B cell (primary cell): ENCODE measurements at regions not wholly inside any gene's neighbourhood (a gene's known extent, or its start where the extent isn't known, plus 50 kb on each side); places are given as distances from the start of the nearest gene placed in this dataset.

Experiments used
- ATAC-seq: fragments of 200-7000 bp; cut with Tn5 transposase; one replicate; pipeline ENCODE4 v1.10.0; 2021; ENCODE audit warnings: low read depth, mild to moderate bottlenecking, moderate number of reproducible peaks, moderate library complexity
- CTCF ChIA-PET: fragments of 350-600 bp; sonication (Branson Sonifier 250); formaldehyde crosslinking; loops from one replicate; lab custom pipeline; 2021; ENCODE audit warnings: antibody characterized with exemption, inconsistent platforms; lab: Charles Lee
- POLR2A ChIA-PET: fragments of 350-600 bp; sonication (Branson Sonifier 250); formaldehyde crosslinking; loops from one replicate; lab custom pipeline; 2021; ENCODE audit warnings: antibody characterized with exemption; lab: Charles Lee
- DNase-seq: peaks from one replicate; pipeline ENCODE4 v3.0.0; 2013
- H2AFZ ChIP-seq: 2 replicates; pipeline ENCODE4 v1.6.1; 2012; ENCODE audit warnings: mild to moderate bottlenecking, low read depth, low read length; ENCODE audit not compliant: insufficient read depth, poor library complexity, severe bottlenecking
- H3K27ac ChIP-seq, 2 donors: 1 replicate in 1 of 2; 2 replicates in 1 of 2; pipeline ENCODE4 v1.5.1; 2012 to 2013; ENCODE audit warnings: low read length in 2 of 2, mild to moderate bottlenecking in 2 of 2, moderate library complexity in 1 of 2
- H3K27me3 ChIP-seq, 4 experiments: fragments of 200-600 bp in 1 of 4; sonication (generic) in 1 of 4; replicated peaks in 1 of 4; 1 replicate in 2 of 4; 2 replicates in 2 of 4; pipeline versions ENCODE4 v1.6.1 to v1.7.0; 2013 to 2016; ENCODE audit warnings: low read length in 3 of 4, mild to moderate bottlenecking in 2 of 4, mixed read lengths in 1 of 4, moderate library complexity in 1 of 4; ENCODE audit not compliant: insufficient read depth in 4 of 4, control insufficient read depth in 3 of 4; ENCODE audit errors: control extremely low read depth in 1 of 4
- H3K36me3 ChIP-seq, 2 experiments: replicated peaks in 1 of 2; 1 replicate in 1 of 2; 2 replicates in 1 of 2; pipeline versions ENCODE4 v1.6.1 to v1.7.1; 2013; ENCODE audit warnings: low read length in 1 of 2; ENCODE audit not compliant: insufficient read depth in 2 of 2, control insufficient read depth in 1 of 2; ENCODE audit errors: control extremely low read depth in 1 of 2, extremely low read depth in 1 of 2
- H3K4me1 ChIP-seq, 2 donors: fragments of 200-600 bp in 1 of 2; sonication (generic) in 1 of 2; 1 replicate in 1 of 2; 2 replicates in 1 of 2; pipeline versions ENCODE4 v1.5.1 to v1.6.1; 2013 to 2017; ENCODE audit warnings: low read length in 2 of 2; ENCODE audit not compliant: control insufficient read depth in 2 of 2, insufficient read depth in 2 of 2
- H3K4me2 ChIP-seq: replicated peaks from 2 replicates; pipeline ENCODE3; 2012; ENCODE audit warnings: mild to moderate bottlenecking, low read depth, low read length; ENCODE audit not compliant: poor library complexity, severe bottlenecking
- H3K4me3 ChIP-seq, 5 experiments: fragments of 200-600 bp in 1 of 5; sonication (generic) in 1 of 5; 1 replicate in 3 of 5; 2 replicates in 2 of 5; pipeline versions ENCODE4 v1.5.1 to v1.7.0; 2011 to 2016; ENCODE audit warnings: low read length in 4 of 5, mild to moderate bottlenecking in 4 of 5, low read depth in 2 of 5, control low read depth in 1 of 5, moderate library complexity in 1 of 5; ENCODE audit not compliant: insufficient read depth in 1 of 5; ENCODE audit errors: control extremely low read depth in 1 of 5, extremely low read depth in 1 of 5
- H3K79me2 ChIP-seq: fragments of 200-600 bp; sonication (generic); one replicate; pipeline ENCODE4 v1.6.0; 2016; ENCODE audit warnings: low read length; ENCODE audit not compliant: control insufficient read depth, insufficient read depth
- H3K9ac ChIP-seq: fragments of 200-600 bp; sonication (generic); 2 replicates; pipeline ENCODE4 v1.6.1; 2017; ENCODE audit warnings: mild to moderate bottlenecking, low read length, moderate library complexity
- H3K9me3 ChIP-seq, 3 donors: one replicate each; pipeline versions ENCODE4 v1.6.1 to v1.7.1; 2013; ENCODE audit warnings: low read length in 2 of 3; ENCODE audit not compliant: control insufficient read depth in 2 of 3, insufficient read depth in 1 of 3; ENCODE audit errors: control extremely low read depth in 1 of 3
- H4K20me1 ChIP-seq: 2 replicates; pipeline ENCODE4 v1.6.0; 2012; ENCODE audit warnings: mild to moderate bottlenecking, low read length; ENCODE audit not compliant: insufficient read depth, control insufficient read depth, poor library complexity, severe bottlenecking
- H3K27ac Mint-ChIP-seq: one replicate; pipeline ENCODE4 v1.8.0; 2021; ENCODE audit warnings: mixed read lengths
- H3K27me3 Mint-ChIP-seq: one replicate; pipeline ENCODE4 v1.8.0; 2021; ENCODE audit warnings: mixed read lengths
- H3K4me1 Mint-ChIP-seq: one replicate; pipeline ENCODE4 v1.8.0; 2021; ENCODE audit warnings: mixed read lengths
- H3K4me3 Mint-ChIP-seq: one replicate; pipeline ENCODE4 v1.8.0; 2021; ENCODE audit warnings: mixed read lengths
- H3K9me3 Mint-ChIP-seq: one replicate; pipeline ENCODE4 v1.8.0; 2022; ENCODE audit warnings: mixed read lengths; ENCODE audit not compliant: insufficient read depth
- EZH2 ChIP-seq: IDR thresholded peaks from 2 replicates; pipeline ENCODE4 v1.6.1; 2012; ENCODE audit warnings: borderline replicate concordance, low read depth, mild to moderate bottlenecking, moderate library complexity, low read length; ENCODE audit not compliant: insufficient read depth, poor library complexity, severe bottlenecking
- WGBS: methylation state at CpG from one replicate; pipeline ENCODE4 v1.1.5; 2013; ENCODE audit warnings: missing lambda C conversion rate; ENCODE audit not compliant: insufficient coverage; 5-methylcytosine and 5-hydroxymethylcytosine counted together
- intact Hi-C: fragments of 100-400 bp; cut with micrococcal nuclease; formaldehyde crosslinking; loops from one replicate; pipeline ENCODE4 v1.10.0; 2022
- TF ChIP-seq, protein P1 (sequence below): fragments of 200-600 bp; IDR thresholded peaks from one replicate; pipeline ENCODE4 v1.8.0; 2022; ENCODE audit warnings: antibody characterized with exemption, mild to moderate bottlenecking

DNA sequence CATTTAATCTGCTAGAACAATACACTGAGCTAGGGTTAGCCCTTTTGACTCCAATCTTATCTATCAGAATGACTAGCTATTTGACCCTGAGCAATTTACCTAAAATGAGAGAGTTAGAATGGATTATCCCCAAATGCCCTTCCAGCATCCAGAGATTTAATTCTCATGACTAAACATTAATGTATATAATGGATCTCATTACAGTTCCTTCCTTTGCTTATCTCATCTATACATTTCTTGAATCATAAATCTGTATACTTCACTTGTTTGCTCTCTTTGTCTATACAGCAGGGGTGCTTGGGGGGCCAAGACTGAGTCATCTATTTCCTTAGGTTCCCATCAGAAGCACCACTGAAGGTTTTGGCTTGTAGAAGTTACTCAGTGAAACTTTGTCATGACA lies 565.8 kb downstream of the IGSF11 start:
- Mint-ChIP-seq H3K27me3 (no peaks in the 10 kb centered on the region), H3K27ac (no peak overlapping the region), H3K4me1 (no peaks in the 10 kb centered on the region), H3K4me3 (no peak overlapping the region), H3K9me3 (no peaks in the 10 kb centered on the region)
- no peaks in the 10 kb centered on the region for H4K20me1 ChIP-seq
- ChIA-PET POLR2A (no interaction called here), CTCF (no interaction called here)
- intact Hi-C loops = no loop called here
- no peaks in the 10 kb centered on the region for H3K36me3 ChIP-seq
- H3K27ac ChIP-seq = no peak overlapping the region
- no peak for ATAC-seq
- no peak for DNase-seq
- no peak overlapping the region for H3K4me3 ChIP-seq
- H3K9me3 ChIP-seq = peaks cover 0 to 2% (median 1%) of the 10 kb centered on the region in 3 donors
- H2AFZ ChIP-seq = no peak overlapping the region
- no peak for TF ChIP-seq EZH2
- TF ChIP-seq, protein P1, sequence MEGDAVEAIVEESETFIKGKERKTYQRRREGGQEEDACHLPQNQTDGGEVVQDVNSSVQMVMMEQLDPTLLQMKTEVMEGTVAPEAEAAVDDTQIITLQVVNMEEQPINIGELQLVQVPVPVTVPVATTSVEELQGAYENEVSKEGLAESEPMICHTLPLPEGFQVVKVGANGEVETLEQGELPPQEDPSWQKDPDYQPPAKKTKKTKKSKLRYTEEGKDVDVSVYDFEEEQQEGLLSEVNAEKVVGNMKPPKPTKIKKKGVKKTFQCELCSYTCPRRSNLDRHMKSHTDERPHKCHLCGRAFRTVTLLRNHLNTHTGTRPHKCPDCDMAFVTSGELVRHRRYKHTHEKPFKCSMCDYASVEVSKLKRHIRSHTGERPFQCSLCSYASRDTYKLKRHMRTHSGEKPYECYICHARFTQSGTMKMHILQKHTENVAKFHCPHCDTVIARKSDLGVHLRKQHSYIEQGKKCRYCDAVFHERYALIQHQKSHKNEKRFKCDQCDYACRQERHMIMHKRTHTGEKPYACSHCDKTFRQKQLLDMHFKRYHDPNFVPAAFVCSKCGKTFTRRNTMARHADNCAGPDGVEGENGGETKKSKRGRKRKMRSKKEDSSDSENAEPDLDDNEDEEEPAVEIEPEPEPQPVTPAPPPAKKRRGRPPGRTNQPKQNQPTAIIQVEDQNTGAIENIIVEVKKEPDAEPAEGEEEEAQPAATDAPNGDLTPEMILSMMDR = no peak
- H3K79me2 ChIP-seq = no peaks in the 10 kb centered on the region
- H3K4me1 ChIP-seq = no peaks in the 10 kb centered on the region
- H3K9ac ChIP-seq = no peak overlapping the region
- no peak overlapping the region for H3K4me2 ChIP-seq
- H3K27me3 ChIP-seq = no peaks in the 10 kb centered on the region

DNA sequence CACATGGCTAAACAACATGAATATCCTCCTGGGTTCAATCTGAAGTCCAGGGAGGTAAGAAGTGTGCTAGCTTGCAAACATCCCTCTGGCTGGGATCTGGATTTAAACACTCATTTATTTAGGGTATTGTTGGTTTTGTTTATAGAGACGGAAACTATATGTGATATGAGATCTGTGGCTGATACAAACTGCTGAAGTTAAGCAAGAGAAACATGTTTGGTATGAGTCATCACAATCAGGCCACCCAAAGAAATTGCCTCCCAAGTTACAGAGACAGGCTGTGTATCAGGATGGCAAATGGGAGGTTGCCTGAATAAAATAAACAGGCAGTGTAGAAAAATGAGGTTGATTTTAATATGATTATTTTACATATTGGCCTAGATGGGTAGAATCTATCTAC lies 562.1 kb downstream of the IGSF11 start:
- POLR2A ChIA-PET = no interaction called here

More for the DNA sequence above, 562.1 kb downstream of the IGSF11 start:
- no peaks in the 10 kb centered on the region for H3K4me1 Mint-ChIP-seq
- no peak overlapping the region for H3K27ac ChIP-seq
- H3K9me3 Mint-ChIP-seq = no peaks in the 10 kb centered on the region
- no peak for TF ChIP-seq EZH2
- TF ChIP-seq, protein P1 = no peak
- H3K4me1 ChIP-seq = no peaks in the 10 kb centered on the region
- no peaks in the 10 kb centered on the region for H3K79me2 ChIP-seq
- DNase-seq (no peak), ATAC-seq (no peak)
- peaks cover 0 to 2% (median 0%) of the 10 kb centered on the region in 3 donors for H3K9me3 ChIP-seq
- H3K27ac Mint-ChIP-seq = no peak overlapping the region
- H3K4me2 ChIP-seq = no peak overlapping the region
- no peaks in the 10 kb centered on the region for H3K27me3 Mint-ChIP-seq
- CTCF ChIA-PET = no interaction called here
- no peaks in the 10 kb centered on the region for H3K36me3 ChIP-seq
- H3K27me3 ChIP-seq = no peaks in the 10 kb centered on the region
- no peaks in the 10 kb centered on the region for H4K20me1 ChIP-seq
- no CpG with 5 or more reads among the region's 1 CpG for WGBS
- no peak overlapping the region for H3K9ac ChIP-seq
- no peak overlapping the region for H2AFZ ChIP-seq
- intact Hi-C loops = no loop called here
- no peak overlapping the region for H3K4me3 Mint-ChIP-seq
- H3K4me3 ChIP-seq = no peak overlapping the region
